ENCODE measurements at regions not wholly inside any gene's neighbourhood (a gene's known extent, or its start where the extent isn't known, plus 50 kb on each side); places are given as distances from the start of the nearest gene placed in this dataset.

DNA sequence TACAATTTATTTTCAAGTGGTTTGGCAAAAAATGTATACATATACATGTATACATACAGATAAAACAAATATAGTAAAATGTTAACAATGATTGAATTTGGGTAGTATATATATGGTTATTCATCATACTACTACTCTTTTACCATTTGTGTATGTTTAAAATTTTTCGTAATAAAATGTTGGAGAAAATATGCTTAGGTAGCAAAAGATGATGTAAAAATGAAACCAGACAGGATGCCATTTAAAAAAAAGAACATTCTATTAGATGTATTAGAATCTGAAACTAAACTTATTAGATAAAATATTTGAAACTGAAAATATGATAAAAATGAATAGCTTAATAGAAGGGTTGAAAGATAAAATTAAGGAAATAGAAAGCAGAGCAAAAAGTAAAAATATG is 144.9 kb upstream of the FER start:
- TF ChIP-seq, protein P1, sequence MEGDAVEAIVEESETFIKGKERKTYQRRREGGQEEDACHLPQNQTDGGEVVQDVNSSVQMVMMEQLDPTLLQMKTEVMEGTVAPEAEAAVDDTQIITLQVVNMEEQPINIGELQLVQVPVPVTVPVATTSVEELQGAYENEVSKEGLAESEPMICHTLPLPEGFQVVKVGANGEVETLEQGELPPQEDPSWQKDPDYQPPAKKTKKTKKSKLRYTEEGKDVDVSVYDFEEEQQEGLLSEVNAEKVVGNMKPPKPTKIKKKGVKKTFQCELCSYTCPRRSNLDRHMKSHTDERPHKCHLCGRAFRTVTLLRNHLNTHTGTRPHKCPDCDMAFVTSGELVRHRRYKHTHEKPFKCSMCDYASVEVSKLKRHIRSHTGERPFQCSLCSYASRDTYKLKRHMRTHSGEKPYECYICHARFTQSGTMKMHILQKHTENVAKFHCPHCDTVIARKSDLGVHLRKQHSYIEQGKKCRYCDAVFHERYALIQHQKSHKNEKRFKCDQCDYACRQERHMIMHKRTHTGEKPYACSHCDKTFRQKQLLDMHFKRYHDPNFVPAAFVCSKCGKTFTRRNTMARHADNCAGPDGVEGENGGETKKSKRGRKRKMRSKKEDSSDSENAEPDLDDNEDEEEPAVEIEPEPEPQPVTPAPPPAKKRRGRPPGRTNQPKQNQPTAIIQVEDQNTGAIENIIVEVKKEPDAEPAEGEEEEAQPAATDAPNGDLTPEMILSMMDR (IDR thresholded peaks at IDR 0.05 in 2 of 3, conservative IDR thresholded peaks at IDR 0.05 in 1 of 3; ENCODE audit: control insufficient read depth in 2 of 3, extremely low read depth in 1 of 3, insufficient read depth in 1 of 3, low read depth in 3 of 3, low read length in 3 of 3), result no peak
- TF ChIP-seq, protein P2, sequence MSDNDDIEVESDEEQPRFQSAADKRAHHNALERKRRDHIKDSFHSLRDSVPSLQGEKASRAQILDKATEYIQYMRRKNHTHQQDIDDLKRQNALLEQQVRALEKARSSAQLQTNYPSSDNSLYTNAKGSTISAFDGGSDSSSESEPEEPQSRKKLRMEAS (IDR thresholded peaks at IDR 0.05; ENCODE audit: low read depth, low read length), result no peak
- TF ChIP-seq SMAD1 (IDR thresholded peaks at IDR 0.05; ENCODE audit: low read depth, partially characterized antibody) (no peak), CHD2 (IDR thresholded peaks at IDR 0.05; ENCODE audit: borderline replicate concordance, low read depth, low read length) (no peak), EZH2 (IDR thresholded peaks at IDR 0.05; ENCODE audit: borderline replicate concordance, control insufficient read depth, low read depth, low read length) (no peak)
- TF ChIP-seq, protein P3, sequence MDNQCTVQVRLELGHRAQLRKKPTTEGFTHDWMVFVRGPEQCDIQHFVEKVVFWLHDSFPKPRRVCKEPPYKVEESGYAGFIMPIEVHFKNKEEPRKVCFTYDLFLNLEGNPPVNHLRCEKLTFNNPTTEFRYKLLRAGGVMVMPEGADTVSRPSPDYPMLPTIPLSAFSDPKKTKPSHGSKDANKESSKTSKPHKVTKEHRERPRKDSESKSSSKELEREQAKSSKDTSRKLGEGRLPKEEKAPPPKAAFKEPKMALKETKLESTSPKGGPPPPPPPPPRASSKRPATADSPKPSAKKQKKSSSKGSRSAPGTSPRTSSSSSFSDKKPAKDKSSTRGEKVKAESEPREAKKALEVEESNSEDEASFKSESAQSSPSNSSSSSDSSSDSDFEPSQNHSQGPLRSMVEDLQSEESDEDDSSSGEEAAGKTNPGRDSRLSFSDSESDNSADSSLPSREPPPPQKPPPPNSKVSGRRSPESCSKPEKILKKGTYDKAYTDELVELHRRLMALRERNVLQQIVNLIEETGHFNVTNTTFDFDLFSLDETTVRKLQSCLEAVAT (IDR thresholded peaks at IDR 0.05), result no peak

All from GM12878 (cell line).